Uterus (tissue), 2 donors: ENCODE measurements at regions not wholly inside any gene's neighbourhood (a gene's known extent, or its start where the extent isn't known, plus 50 kb on each side); places are given as distances from the start of the nearest gene placed in this dataset.
"Not testable (repeated sequence)": the region's sequence is repeated elsewhere in the genome, so short reads cannot be mapped to it uniquely, and the experiment has no call there.

Experiments used
- POLR2A ChIP-seq, 2 donors: fragments of 450-650 bp; IDR thresholded peaks; one replicate each; pipeline ENCODE4 v1.6.1; 2016; ENCODE audit warnings: antibody characterized with exemption in 2 of 2, mild to moderate bottlenecking in 1 of 2, moderate library complexity in 1 of 2
- TF ChIP-seq, protein P1 (sequence below), 4 experiments: fragments of 200-600 bp in 2 of 4; fragments of 450-650 bp in 2 of 4; sonication (generic) in 2 of 4; IDR thresholded peaks; one replicate each; pipeline ENCODE4 v1.5.1; 2016 to 2019; ENCODE audit warnings: antibody characterized with exemption in 4 of 4, mild to moderate bottlenecking in 2 of 4, moderate library complexity in 1 of 4

- TF ChIP-seq, protein P1, sequence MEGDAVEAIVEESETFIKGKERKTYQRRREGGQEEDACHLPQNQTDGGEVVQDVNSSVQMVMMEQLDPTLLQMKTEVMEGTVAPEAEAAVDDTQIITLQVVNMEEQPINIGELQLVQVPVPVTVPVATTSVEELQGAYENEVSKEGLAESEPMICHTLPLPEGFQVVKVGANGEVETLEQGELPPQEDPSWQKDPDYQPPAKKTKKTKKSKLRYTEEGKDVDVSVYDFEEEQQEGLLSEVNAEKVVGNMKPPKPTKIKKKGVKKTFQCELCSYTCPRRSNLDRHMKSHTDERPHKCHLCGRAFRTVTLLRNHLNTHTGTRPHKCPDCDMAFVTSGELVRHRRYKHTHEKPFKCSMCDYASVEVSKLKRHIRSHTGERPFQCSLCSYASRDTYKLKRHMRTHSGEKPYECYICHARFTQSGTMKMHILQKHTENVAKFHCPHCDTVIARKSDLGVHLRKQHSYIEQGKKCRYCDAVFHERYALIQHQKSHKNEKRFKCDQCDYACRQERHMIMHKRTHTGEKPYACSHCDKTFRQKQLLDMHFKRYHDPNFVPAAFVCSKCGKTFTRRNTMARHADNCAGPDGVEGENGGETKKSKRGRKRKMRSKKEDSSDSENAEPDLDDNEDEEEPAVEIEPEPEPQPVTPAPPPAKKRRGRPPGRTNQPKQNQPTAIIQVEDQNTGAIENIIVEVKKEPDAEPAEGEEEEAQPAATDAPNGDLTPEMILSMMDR (IDR thresholded peaks at IDR 0.05) = not testable (repeated sequence)
- TF ChIP-seq POLR2A (IDR thresholded peaks at IDR 0.05) = not testable (repeated sequence)
Measured at GRCh38 chr21:6021717-6022270, 4499.6 kb upstream of the TPTE start.
